ENCODE measurements at regions not wholly inside any gene's neighbourhood (a gene's known extent, or its start where the extent isn't known, plus 50 kb on each side); places are given as distances from the start of the nearest gene placed in this dataset.

GRCh38 chr9:82504620-82505019 lies 516.0 kb downstream of the SPATA31D1 start:
- Histone ChIP-seq H3K9me1 (ENCODE audit: control insufficient read depth, insufficient read depth, low read length) (no peaks in the 10 kb centered on the region), H3K4me2 (ENCODE audit: insufficient read depth, low read length) (no peak overlapping the region), H3K9ac (ENCODE audit: insufficient read depth in 1 of 2, low read depth in 2 of 2, low read length in 2 of 2) (no peak overlapping the region), H3K36me3 (ENCODE audit: control insufficient read depth, insufficient read depth, low read length) (no peaks in the 10 kb centered on the region), H4K20me1 (replicated peaks; ENCODE audit: control insufficient read depth, insufficient read depth, low read length) (no peaks in the 10 kb centered on the region), H3K27me3 (ENCODE audit: control insufficient read depth in 2 of 2, insufficient read depth in 2 of 2, low read length in 2 of 2) (no peaks in the 10 kb centered on the region), H3K4me3 (no peak overlapping the region), H3K9me3 (replicated peaks; ENCODE audit: control insufficient read depth, insufficient read depth, low read depth, low read length) (no peaks in the 10 kb centered on the region), H2AFZ (ENCODE audit: low read depth, low read length) (no peak overlapping the region), H3K27ac (ENCODE audit: extremely low read depth, low read depth, low read length) (no peak overlapping the region), H3K4me1 (replicated peaks in 1 of 2; ENCODE audit: control insufficient read depth in 2 of 2, insufficient read depth in 2 of 2, low read length in 2 of 2) (no peaks in the 10 kb centered on the region), H3K79me2 (ENCODE audit: control insufficient read depth, insufficient read depth, low read length) (no peaks in the 10 kb centered on the region)
- no peak for DNase-seq (ENCODE audit: extremely low read depth in 1 of 4, low spot score in 3 of 4)
- in situ Hi-C loops (cut with MboI), result no loop called here
- no peak for ATAC-seq
- intact Hi-C loops (cut with micrococcal nuclease), result no loop called here
- FAIRE-seq, result no peak
- no TSS peak for BruUV-seq (replicated peaks)
- 0% methylated on average over 2 of the region's 2 CpGs for WGBS (ENCODE audit: insufficient coverage, low coverage, missing lambda C conversion rate)
- TF ChIP-seq KDM2B (CRISPR knock-in tag; IDR thresholded peaks at IDR 0.05) (no peak), MECOM (CRISPR knock-in tag; IDR thresholded peaks at IDR 0.05) (no peak), XRCC4 (IDR thresholded peaks at IDR 0.05; ENCODE audit: extremely low read depth, insufficient read depth, insufficient read length) (no peak), GATAD2B (IDR thresholded peaks at IDR 0.05; ENCODE audit: borderline replicate concordance) (no peak), ELK3 (CRISPR knock-in tag; IDR thresholded peaks at IDR 0.05) (no peak), FOS (IDR thresholded peaks at IDR 0.05; ENCODE audit: extremely low read depth, insufficient read length) (no peak), ARID2 (IDR thresholded peaks at IDR 0.05) (no peak), STAT5A (IDR thresholded peaks at IDR 0.05; ENCODE audit: borderline replicate concordance, low read length) (no peak), HINFP (tag; conservative IDR thresholded peaks at IDR 0.05; ENCODE audit: low read depth) (no peak), RFX7 (CRISPR knock-in tag; IDR thresholded peaks at IDR 0.05) (no peak), ZFPM2 (CRISPR knock-in tag; IDR thresholded peaks at IDR 0.05) (no peak), NFYB (IDR thresholded peaks at IDR 0.05; ENCODE audit: extremely low read depth, insufficient read length) (no peak), NFRKB (IDR thresholded peaks at IDR 0.05; ENCODE audit: low read depth) (no peak), ZKSCAN3 (CRISPR knock-in tag; IDR thresholded peaks at IDR 0.05) (no peak)
- ChIA-PET CTCF (ENCODE audit: low intra/inter-chr PET ratio) (no interaction called here), POLR2A (no interaction called here)

All from K562 (cell line).